Cardiac muscle cell (in vitro differentiated cells and primary cell): ENCODE measurements at regions not wholly inside any gene's neighbourhood (a gene's known extent, or its start where the extent isn't known, plus 50 kb on each side); places are given as distances from the start of the nearest gene placed in this dataset.
"Not testable (repeated sequence)": the region's sequence is repeated elsewhere in the genome, so short reads cannot be mapped to it uniquely, and the experiment has no call there.

Source experiments
- DNase-seq, 2 donors: peaks; one replicate each; pipeline versions ENCODE4 v3.0.0 to v3.0.0-alpha.2; 2010 to 2017; ENCODE audit warnings: low read depth in 1 of 2, low spot score in 1 of 2
- H3K27ac ChIP-seq: fragments of 200-600 bp; sonication (generic); 2 replicates; pipeline ENCODE4 v1.5.1; 2016
- H3K27me3 ChIP-seq: fragments of 200-600 bp; sonication (generic); 2 replicates; pipeline ENCODE4 v1.6.0; 2016; ENCODE audit warnings: control low read depth
- H3K36me3 ChIP-seq: fragments of 200-600 bp; sonication (generic); 2 replicates; pipeline ENCODE4 v1.5.1; 2016; ENCODE audit warnings: control low read depth
- H3K4me1 ChIP-seq: fragments of 200-600 bp; sonication (generic); 2 replicates; pipeline ENCODE4 v1.8.1; 2017; ENCODE audit warnings: low read depth, mild to moderate bottlenecking, mixed run types
- H3K4me3 ChIP-seq: fragments of 200-600 bp; sonication (generic); 2 replicates; pipeline ENCODE4 v1.5.1; 2016; ENCODE audit warnings: mild to moderate bottlenecking
- H3K9me3 ChIP-seq: fragments of 200-600 bp; sonication (generic); 2 replicates; pipeline ENCODE4 v1.5.1; 2017; ENCODE audit warnings: low read depth, mild to moderate bottlenecking, control low read depth
- TF ChIP-seq, protein P1 (sequence below): IDR thresholded peaks from 2 replicates; pipeline ENCODE4 v1.5.1; 2012; ENCODE audit warnings: low read depth, mild to moderate bottlenecking, low read length

DNA sequence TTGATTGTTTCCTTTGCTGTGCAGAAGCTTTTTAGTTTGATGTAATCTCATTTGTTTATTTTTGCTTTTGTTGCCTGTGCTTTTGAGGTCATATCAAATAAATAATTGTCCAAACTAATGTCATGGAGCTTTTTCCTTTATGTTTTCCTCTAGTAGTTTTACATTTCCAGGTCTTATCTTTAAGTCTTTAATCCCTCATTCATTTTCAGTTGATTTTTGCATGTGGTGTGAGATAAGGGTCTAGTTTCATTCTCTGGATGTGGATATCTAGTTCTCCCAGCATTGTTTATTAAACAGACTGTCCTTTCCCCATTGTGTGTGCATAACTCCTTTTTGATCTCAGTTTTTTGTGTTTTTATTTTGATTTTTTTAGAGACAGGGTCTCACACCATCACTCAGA lies 179.1 kb upstream of the STK26 start:
- H3K4me1 ChIP-seq: no peaks in the 10 kb centered on the region
- no peaks in the 10 kb centered on the region for H3K27me3 ChIP-seq
- no peak overlapping the region for H3K27ac ChIP-seq
- no peaks in the 10 kb centered on the region for H3K9me3 ChIP-seq
- DNase-seq: no peak
- no peak overlapping the region for H3K4me3 ChIP-seq
- TF ChIP-seq, protein P1, sequence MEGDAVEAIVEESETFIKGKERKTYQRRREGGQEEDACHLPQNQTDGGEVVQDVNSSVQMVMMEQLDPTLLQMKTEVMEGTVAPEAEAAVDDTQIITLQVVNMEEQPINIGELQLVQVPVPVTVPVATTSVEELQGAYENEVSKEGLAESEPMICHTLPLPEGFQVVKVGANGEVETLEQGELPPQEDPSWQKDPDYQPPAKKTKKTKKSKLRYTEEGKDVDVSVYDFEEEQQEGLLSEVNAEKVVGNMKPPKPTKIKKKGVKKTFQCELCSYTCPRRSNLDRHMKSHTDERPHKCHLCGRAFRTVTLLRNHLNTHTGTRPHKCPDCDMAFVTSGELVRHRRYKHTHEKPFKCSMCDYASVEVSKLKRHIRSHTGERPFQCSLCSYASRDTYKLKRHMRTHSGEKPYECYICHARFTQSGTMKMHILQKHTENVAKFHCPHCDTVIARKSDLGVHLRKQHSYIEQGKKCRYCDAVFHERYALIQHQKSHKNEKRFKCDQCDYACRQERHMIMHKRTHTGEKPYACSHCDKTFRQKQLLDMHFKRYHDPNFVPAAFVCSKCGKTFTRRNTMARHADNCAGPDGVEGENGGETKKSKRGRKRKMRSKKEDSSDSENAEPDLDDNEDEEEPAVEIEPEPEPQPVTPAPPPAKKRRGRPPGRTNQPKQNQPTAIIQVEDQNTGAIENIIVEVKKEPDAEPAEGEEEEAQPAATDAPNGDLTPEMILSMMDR: no peak
- H3K36me3 ChIP-seq: no peaks in the 10 kb centered on the region

DNA sequence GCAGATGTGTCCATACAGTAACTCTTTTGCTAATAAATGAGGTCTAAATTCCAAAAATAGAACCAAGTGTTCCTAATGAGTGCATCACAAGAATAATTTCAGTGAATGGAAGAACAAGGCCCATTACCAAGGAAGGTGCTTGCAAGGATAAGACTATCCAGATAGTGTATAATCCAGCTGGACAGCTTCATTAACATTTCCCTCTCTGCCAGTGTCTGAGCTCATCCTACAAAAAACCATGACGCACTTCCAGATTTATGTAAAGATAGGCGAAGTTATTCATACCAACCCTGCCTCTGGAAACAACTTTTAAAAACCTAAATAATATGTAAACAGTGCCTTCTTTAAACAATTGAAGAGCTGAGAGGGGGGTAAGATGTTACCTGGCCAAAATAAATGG lies 177.9 kb upstream of the STK26 start:
- Histone ChIP-seq H3K4me3 (no peak overlapping the region), H3K27me3 (no peaks in the 10 kb centered on the region), H3K27ac (no peak overlapping the region), H3K4me1 (no peaks in the 10 kb centered on the region), H3K9me3 (no peaks in the 10 kb centered on the region), H3K36me3 (no peaks in the 10 kb centered on the region)
- TF ChIP-seq, protein P1: no peak
- DNase-seq: no peak

DNA sequence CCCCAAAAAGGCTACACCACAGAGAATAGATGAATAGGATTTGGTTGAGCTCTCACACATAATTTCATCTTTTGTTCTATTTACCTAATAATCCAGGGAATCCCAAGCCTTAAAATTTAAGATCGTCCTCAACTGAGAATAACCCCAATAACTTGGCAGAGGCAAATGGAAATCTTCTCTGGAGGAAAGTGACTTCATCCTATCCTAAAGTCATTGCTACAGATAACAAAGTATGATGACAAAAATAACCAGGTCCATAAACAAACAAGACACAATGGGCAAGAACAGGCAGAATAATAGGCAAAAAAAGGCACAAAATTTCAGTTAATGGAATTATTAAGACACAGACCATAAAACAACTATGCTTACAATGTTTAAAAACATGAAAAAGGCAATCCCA lies 177.3 kb upstream of the STK26 start:
- H3K27ac ChIP-seq: no peak overlapping the region
- H3K9me3 ChIP-seq: no peaks in the 10 kb centered on the region
- no peak overlapping the region for H3K4me3 ChIP-seq
- no peak for DNase-seq
- no peaks in the 10 kb centered on the region for H3K36me3 ChIP-seq
- H3K27me3 ChIP-seq: no peaks in the 10 kb centered on the region
- H3K4me1 ChIP-seq: no peaks in the 10 kb centered on the region
- TF ChIP-seq, protein P1: no peak

DNA sequence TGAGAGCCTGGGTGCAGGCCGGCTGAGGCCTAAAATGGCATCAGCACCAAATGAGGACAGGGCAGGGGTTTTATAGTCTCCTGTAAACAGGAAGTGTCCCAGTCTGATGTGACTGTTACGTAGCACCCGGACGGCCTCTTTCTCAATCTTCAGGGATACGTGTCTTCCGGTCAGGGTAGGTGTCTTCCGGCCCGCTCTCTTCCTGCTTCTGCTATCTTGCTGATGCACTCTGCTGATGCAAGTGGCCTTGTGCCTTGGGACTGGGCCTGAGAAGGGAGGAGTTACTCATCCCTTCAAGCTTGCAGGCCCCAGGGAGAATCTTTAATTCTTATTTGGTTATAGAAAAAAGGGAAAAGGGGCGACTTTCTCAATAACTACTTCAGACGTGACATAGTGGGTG lies 172.1 kb upstream of the STK26 start:
- DNase-seq, H3K36me3 ChIP-seq, H3K4me3 ChIP-seq, H3K27me3 ChIP-seq, H3K27ac ChIP-seq, H3K9me3 ChIP-seq, H3K4me1 ChIP-seq: not testable (repeated sequence)

DNA sequence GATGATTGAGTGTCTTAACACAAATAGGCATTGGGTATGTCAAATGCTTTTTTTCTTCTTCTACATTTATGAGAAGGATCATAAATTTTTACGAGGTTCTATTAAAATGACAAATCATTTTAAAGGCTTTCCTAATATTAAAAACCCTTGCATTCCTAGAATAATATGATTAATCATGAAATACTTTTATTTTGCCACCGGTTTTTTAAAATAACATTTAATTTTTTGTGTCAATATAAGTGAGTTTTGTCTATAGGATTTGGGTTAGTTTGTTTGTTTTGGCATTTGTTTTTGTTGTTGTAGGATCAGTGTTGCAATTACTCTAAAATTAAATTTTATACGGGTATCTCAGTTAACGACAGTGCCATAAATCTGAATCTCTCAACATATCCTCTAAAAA lies 169.7 kb upstream of the STK26 start:
- no peak for DNase-seq
- Histone ChIP-seq H3K36me3 (no peaks in the 10 kb centered on the region), H3K27me3 (no peaks in the 10 kb centered on the region), H3K9me3 (no peaks in the 10 kb centered on the region), H3K27ac (no peak overlapping the region), H3K4me1 (no peaks in the 10 kb centered on the region), H3K4me3 (no peak overlapping the region)
- TF ChIP-seq, protein P1: no peak

DNA sequence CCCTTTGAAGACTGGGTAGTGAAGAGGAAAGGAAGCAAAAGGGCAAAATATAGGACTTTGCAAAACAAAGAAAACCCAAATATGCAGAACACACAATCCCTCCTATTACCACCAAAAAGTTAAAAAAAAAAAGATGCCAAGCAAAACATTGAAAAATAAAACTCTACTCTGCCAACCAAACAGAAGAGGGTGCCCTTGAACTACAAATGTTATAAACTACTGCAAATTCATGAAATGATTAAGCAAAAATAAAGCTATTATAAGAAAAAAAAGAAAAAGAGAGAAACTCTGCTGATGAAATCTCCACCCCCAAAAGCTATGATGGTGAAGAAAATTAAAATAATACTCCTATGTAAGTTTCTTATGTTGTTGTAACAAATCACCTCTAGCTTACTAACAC lies 168.5 kb upstream of the STK26 start:
- H3K27me3 ChIP-seq: no peaks in the 10 kb centered on the region
- TF ChIP-seq, protein P1: no peak

More for the DNA sequence above, 168.5 kb upstream of the STK26 start:
- Histone ChIP-seq H3K27ac (no peak overlapping the region), H3K4me1 (no peaks in the 10 kb centered on the region), H3K9me3 (no peaks in the 10 kb centered on the region), H3K4me3 (no peak overlapping the region), H3K36me3 (no peaks in the 10 kb centered on the region)
- peak in 1 of 2 donors; percentile 13 for DNase-seq
